ENCODE measurements at regions not wholly inside any gene's neighbourhood (a gene's known extent, or its start where the extent isn't known, plus 50 kb on each side); places are given as distances from the start of the nearest gene placed in this dataset.

GRCh38 chr4:71186257-71186565 lies 152.6 kb upstream of the SLC4A4 start:
- H3K4me3 ChIP-seq = peak overlapping the region; percentile 50 to 54
- H3K9me3 ChIP-seq = no peaks in the 10 kb centered on the region
- no peaks in the 10 kb centered on the region for H3K36me3 ChIP-seq
- H3K27me3 ChIP-seq = peaks cover 0 to 4% of the 10 kb centered on the region in 2 donors
- no peaks in the 10 kb centered on the region for H3K4me1 ChIP-seq
- TF ChIP-seq POLR2A (IDR thresholded peaks at IDR 0.05) = no peak
- TF ChIP-seq CTCF (IDR thresholded peaks at IDR 0.05) = no peak
- H3K27ac ChIP-seq = no peak overlapping the region
- intact Hi-C loops (cut with DNase I; ENCODE audit: low total_unique reads) = no loop called here
- DNase-seq = no peak

GRCh38 chr4:71186566-71187403 lies 152.0 kb upstream of the SLC4A4 start:
- Histone ChIP-seq H3K4me1 (no peaks in the 10 kb centered on the region), H3K27me3 (peaks cover 0 to 4% of the 10 kb centered on the region in 2 donors), H3K9me3 (no peaks in the 10 kb centered on the region), H3K4me3 (peak overlapping the region; percentile 50 to 54), H3K27ac (peak overlapping the region in 1 of 2 donors; percentile 39), H3K36me3 (no peaks in the 10 kb centered on the region)
- TF ChIP-seq POLR2A (IDR thresholded peaks at IDR 0.05) = peak in 1 of 2 donors; percentile 18
- TF ChIP-seq CTCF (IDR thresholded peaks at IDR 0.05) = no peak
- intact Hi-C loops (cut with DNase I; ENCODE audit: low total_unique reads) = no loop called here
- peak in 1 of 2 donors; percentile 26 for DNase-seq

- TF ChIP-seq CTCF (IDR thresholded peaks at IDR 0.05) = no peak
- TF ChIP-seq POLR2A (IDR thresholded peaks at IDR 0.05) = no peak
- Histone ChIP-seq H3K9me3 (no peaks in the 10 kb centered on the region), H3K4me1 (no peaks in the 10 kb centered on the region), H3K27me3 (peaks cover 0 to 4% of the 10 kb centered on the region in 2 donors), H3K36me3 (no peaks in the 10 kb centered on the region), H3K27ac (no peak overlapping the region), H3K4me3 (peak overlapping the region; percentile 50 to 54)
- intact Hi-C loops (cut with DNase I; ENCODE audit: low total_unique reads) = no loop called here
- DNase-seq = no peak
These were observed 151.2 kb upstream of the SLC4A4 start for GRCh38 chr4:71187404-71188155.

GRCh38 chr4:71188156-71188640 lies 150.6 kb upstream of the SLC4A4 start:
- H3K27ac ChIP-seq = no peak overlapping the region

More at GRCh38 chr4:71188156-71188640, 150.6 kb upstream of the SLC4A4 start:
- no peaks in the 10 kb centered on the region for H3K36me3 ChIP-seq
- H3K9me3 ChIP-seq = no peaks in the 10 kb centered on the region
- H3K4me1 ChIP-seq = no peaks in the 10 kb centered on the region
- peaks cover 0 to 4% of the 10 kb centered on the region in 2 donors for H3K27me3 ChIP-seq
- no peak overlapping the region for H3K4me3 ChIP-seq
- TF ChIP-seq POLR2A (IDR thresholded peaks at IDR 0.05) = no peak
- TF ChIP-seq CTCF (IDR thresholded peaks at IDR 0.05) = no peak
- DNase-seq = no peak
- intact Hi-C loops (cut with DNase I; ENCODE audit: low total_unique reads) = no loop called here
